ENCODE measurements at regions not wholly inside any gene's neighbourhood (a gene's known extent, or its start where the extent isn't known, plus 50 kb on each side); places are given as distances from the start of the nearest gene placed in this dataset.

GRCh38 chr18:1618364-1618763 lies 713.7 kb downstream of the ADCYAP1 start:
- Histone ChIP-seq H3K4me3 (ENCODE audit: low read depth in 1 of 2, low read length in 1 of 2) (no peak overlapping the region), H3K27me3 (no peaks in the 10 kb centered on the region), H3K9me3 (no peaks in the 10 kb centered on the region), H3K4me1 (ENCODE audit: control insufficient read depth in 1 of 2, insufficient read depth in 1 of 2, low read depth in 1 of 2, low read length in 1 of 2) (peaks cover 9 to 22% of the 10 kb centered on the region in 2 experiments), H3K27ac (peak overlapping the region; percentile 52), H3K36me3 (no peaks in the 10 kb centered on the region)
- no peak for TF ChIP-seq CTCF (IDR thresholded peaks at IDR 0.05)

GRCh38 chr18:1619507-1619906 lies 714.8 kb downstream of the ADCYAP1 start:
- Histone ChIP-seq H3K4me1 (ENCODE audit: control insufficient read depth in 1 of 2, insufficient read depth in 1 of 2, low read depth in 1 of 2, low read length in 1 of 2) (peaks cover 8 to 22% of the 10 kb centered on the region in 2 experiments), H3K27ac (no peak overlapping the region), H3K9me3 (no peaks in the 10 kb centered on the region), H3K36me3 (no peaks in the 10 kb centered on the region), H3K27me3 (no peaks in the 10 kb centered on the region), H3K4me3 (ENCODE audit: low read depth in 1 of 2, low read length in 1 of 2) (no peak overlapping the region)
- TF ChIP-seq CTCF (IDR thresholded peaks at IDR 0.05), result no peak

- Histone ChIP-seq H3K4me1 (ENCODE audit: control insufficient read depth in 1 of 2, insufficient read depth in 1 of 2, low read depth in 1 of 2, low read length in 1 of 2) (no peaks in the 10 kb centered on the region), H3K27me3 (no peaks in the 10 kb centered on the region), H3K9me3 (no peaks in the 10 kb centered on the region), H3K27ac (no peak overlapping the region), H3K36me3 (no peaks in the 10 kb centered on the region), H3K4me3 (ENCODE audit: low read depth in 1 of 2, low read length in 1 of 2) (no peak overlapping the region)
- TF ChIP-seq CTCF (IDR thresholded peaks at IDR 0.05), result no peak
Observed at GRCh38 chr18:1624612-1625011, 719.9 kb downstream of the ADCYAP1 start.

DNA sequence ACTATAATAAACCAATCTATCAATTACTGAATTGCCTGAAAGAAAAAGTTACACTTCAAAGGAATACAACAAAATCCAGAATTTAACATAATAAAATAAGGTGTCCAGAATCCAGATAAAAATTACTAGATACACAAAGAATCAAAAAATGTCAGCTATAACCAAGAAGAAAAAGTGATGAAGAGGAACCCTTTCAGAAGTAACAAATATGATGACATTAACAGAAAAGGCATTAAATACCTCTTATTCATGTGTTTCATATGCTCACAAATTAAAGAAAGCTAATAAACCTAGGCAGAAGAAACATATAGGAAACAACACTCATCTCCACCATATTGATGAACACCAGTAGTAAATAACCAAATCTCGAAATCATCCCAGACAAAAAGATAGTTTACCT lies 722.8 kb downstream of the ADCYAP1 start:
- H3K4me3 ChIP-seq (ENCODE audit: low read depth in 1 of 2, low read length in 1 of 2), result no peak overlapping the region
- H3K9me3 ChIP-seq, result no peaks in the 10 kb centered on the region
- TF ChIP-seq CTCF (IDR thresholded peaks at IDR 0.05), result no peak
- no peaks in the 10 kb centered on the region for H3K27me3 ChIP-seq
- no peak overlapping the region for H3K27ac ChIP-seq
- H3K36me3 ChIP-seq, result no peaks in the 10 kb centered on the region
- no peaks in the 10 kb centered on the region for H3K4me1 ChIP-seq (ENCODE audit: control insufficient read depth in 1 of 2, insufficient read depth in 1 of 2, low read depth in 1 of 2, low read length in 1 of 2)

- no peak overlapping the region for H3K4me3 ChIP-seq (ENCODE audit: low read depth in 1 of 2, low read length in 1 of 2)
- peaks cover 22 to 31% of the 10 kb centered on the region in 2 experiments for H3K4me1 ChIP-seq (ENCODE audit: control insufficient read depth in 1 of 2, insufficient read depth in 1 of 2, low read depth in 1 of 2, low read length in 1 of 2)
- H3K27me3 ChIP-seq, result no peaks in the 10 kb centered on the region
- no peak for TF ChIP-seq CTCF (IDR thresholded peaks at IDR 0.05)
- no peaks in the 10 kb centered on the region for H3K9me3 ChIP-seq
- peak overlapping the region; percentile 73 for H3K27ac ChIP-seq
- no peaks in the 10 kb centered on the region for H3K36me3 ChIP-seq
Observed at GRCh38 chr18:1648712-1649111, 744.0 kb downstream of the ADCYAP1 start.

DNA sequence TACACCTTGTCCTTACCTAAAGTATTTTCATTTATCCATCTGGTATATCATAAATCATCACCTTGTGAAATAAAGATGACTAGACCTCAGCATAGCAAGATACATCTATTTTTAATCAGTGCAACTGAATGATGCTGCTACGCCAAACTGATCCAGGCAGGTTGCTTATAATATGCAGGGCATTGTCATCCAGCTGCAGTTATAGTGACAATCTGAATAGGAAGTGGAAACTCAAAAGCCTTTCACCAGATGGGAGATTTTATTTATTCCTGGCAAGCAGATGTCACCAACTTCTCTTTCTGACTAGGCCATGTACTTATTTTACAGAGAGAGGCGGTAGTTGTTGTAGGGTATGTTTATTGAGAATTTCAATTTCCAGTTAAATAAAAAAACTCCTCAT lies 747.3 kb downstream of the ADCYAP1 start:
- no peak for TF ChIP-seq CTCF (IDR thresholded peaks at IDR 0.05)
- Histone ChIP-seq H3K9me3 (no peaks in the 10 kb centered on the region), H3K4me1 (ENCODE audit: control insufficient read depth in 1 of 2, insufficient read depth in 1 of 2, low read depth in 1 of 2, low read length in 1 of 2) (peaks cover 30 to 32% of the 10 kb centered on the region in 2 experiments), H3K4me3 (ENCODE audit: low read depth in 1 of 2, low read length in 1 of 2) (no peak overlapping the region), H3K36me3 (no peaks in the 10 kb centered on the region), H3K27ac (no peak overlapping the region), H3K27me3 (no peaks in the 10 kb centered on the region)
